AG08395 (cell line): ENCODE measurements at regions not wholly inside any gene's neighbourhood (a gene's known extent, or its start where the extent isn't known, plus 50 kb on each side); places are given as distances from the start of the nearest gene placed in this dataset.
"Not testable (repeated sequence)": the region's sequence is repeated elsewhere in the genome, so short reads cannot be mapped to it uniquely, and the experiment has no call there.

Experiments
- DNase-seq: peaks from one replicate; pipeline ENCODE4 v3.0.0; 2012; ENCODE audit warnings: mixed read lengths, low spot score

DNA sequence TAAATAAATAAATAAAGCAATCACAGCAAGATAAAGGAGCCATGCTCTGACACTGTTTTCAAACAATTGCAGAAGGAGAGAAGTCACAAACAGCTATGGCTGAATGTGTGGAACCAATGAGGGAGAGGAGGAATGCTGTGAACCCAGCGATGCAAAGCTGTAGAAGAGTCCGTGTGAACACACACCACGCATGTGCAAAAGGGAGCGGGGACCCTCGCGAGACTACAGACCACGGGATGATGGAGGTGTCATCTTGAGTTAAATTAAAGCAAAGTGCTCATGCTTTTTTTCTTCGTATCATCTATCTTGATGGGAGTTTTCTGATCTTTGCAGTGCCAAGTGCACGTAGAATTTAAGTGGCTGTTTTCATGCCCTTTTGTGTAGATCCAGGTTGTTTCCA lies 123.8 kb upstream of the CDH5 start:
- DNase-seq = no peak

- not testable (repeated sequence) for DNase-seq
These were observed 124.3 kb upstream of the CDH5 start for GRCh38 chr16:66242206-66242605.

- DNase-seq = no peak
These were observed 125.7 kb upstream of the CDH5 start for GRCh38 chr16:66240631-66241395.

DNA sequence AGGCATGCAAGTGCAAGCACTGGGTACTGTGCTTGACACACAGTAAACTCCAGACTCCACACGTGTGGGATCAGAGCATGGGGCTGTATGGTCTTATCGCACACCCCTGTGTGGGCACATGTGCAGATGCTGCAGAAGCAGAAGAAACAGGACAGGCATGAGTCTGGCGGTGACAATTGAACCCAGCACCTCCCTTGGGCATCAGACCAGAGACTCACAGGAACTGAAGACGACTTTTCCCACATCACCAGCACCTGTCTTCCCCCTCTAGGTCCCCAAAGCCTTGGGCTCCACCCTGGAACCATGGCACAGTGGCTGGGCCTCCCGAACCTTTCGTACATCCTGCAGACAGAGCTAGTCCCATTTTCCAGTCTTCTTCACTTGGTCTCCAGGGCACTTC lies 126.4 kb upstream of the CDH5 start:
- DNase-seq = no peak

GRCh38 chr16:66238696-66239095 lies 127.8 kb upstream of the CDH5 start:
- DNase-seq = no peak

DNA sequence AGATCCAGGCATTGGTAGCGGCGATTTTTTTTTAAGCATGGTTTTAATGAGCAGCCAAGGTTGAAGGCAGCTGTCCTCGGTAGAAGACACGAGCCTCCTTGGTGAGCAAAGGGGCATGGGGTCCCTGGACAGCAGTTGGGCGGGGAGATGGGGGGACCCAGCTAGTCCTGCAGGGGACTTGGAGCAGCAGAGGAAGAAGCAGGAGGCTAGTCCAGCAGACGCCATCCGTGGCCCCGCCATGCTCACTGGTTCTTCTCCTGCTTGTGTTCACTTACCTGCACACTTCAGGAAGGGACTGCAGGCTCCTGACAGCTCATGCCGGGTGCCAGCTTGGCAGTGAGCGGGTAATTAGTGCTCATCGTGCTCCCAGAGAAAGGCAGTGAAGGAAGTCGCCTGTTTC lies 130.2 kb upstream of the CDH5 start:
- DNase-seq = no peak

- DNase-seq = no peak
These were observed 134.9 kb upstream of the CDH5 start for GRCh38 chr16:66231452-66232160.

DNA sequence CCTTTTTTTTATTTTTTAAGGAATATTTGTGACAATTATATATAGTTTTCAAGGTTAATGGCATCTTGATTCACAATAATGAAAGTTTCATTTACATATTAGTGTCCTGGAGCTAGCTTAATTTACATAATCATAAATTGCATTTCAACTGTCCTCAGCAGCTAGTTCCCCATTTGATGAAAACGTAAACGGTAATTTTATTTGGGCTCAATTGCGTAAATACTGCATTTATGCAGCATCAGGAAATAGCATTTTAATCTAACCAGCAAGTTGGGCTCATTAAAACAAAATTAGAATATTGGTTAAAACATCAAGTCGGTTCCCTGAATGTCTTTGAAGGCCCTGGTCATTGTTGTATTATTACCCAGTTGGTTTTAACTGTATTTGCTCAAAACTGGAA lies 136.8 kb upstream of the CDH5 start:
- no peak for DNase-seq

DNA sequence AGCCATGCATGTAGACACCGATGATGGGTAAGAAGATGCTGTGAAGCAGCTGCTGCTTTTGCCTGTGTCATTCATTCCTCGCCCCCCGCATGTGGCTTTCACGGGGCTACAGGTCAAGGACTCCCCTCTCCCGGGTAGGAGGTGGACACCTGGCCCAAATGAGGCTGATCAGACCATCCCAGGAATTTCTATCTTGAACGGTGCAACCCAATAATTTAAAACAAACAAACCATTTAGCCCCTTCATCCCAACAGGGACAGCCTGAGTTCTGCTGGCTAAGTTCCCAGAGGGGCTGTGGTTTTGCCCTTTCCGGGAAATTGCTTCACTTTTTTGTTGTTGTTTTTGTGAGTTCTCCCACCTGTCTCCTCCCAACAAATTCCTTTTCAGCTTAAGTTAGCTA lies 137.7 kb upstream of the CDH5 start:
- DNase-seq = no peak

DNA sequence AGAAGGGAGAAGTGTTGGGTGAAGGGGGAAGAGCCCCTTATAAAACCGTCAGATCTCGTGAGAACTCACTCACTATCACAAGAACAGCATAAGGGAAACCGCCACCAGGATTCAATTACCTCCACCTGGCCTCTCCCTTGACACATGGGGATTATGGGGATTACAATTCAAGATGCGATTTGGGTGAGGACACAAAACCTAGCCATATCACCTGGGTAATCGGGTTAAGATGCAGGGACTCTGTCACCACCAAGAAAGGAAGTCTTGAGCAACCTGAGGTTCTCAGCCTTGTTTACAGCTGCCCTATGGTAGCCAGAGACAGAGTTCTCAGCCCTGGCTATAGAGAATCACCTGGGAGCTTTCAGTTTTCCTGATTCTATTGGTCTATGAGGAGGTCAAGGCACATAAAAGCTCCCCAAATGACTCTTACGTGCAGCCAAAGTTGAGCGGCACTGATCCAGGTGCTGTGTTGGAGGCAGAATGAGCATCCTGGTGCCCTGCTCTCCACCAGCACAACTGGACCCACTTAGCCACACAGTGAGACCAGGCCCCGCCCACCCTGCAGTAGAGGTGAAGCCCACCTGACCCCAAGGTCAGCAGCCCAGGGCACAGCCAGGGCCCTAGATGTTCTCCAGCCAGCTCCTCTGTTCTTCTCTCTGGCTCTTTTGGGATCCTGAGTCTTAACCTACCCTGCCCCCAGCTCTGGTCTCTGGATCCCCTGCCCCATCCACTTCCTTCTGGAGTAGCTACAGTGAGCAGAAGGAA lies 138.5 kb upstream of the CDH5 start:
- no peak for DNase-seq

GRCh38 chr16:66226762-66227161 lies 139.7 kb upstream of the CDH5 start:
- DNase-seq = no peak

GRCh38 chr16:66225696-66226095 lies 140.8 kb upstream of the CDH5 start:
- DNase-seq = no peak

GRCh38 chr16:66224626-66225025 lies 141.9 kb upstream of the CDH5 start:
- DNase-seq = no peak

GRCh38 chr16:66224186-66224585 lies 142.3 kb upstream of the CDH5 start:
- no peak for DNase-seq

GRCh38 chr16:66223176-66223780 lies 143.2 kb upstream of the CDH5 start:
- DNase-seq = peak; percentile 32

- no peak for DNase-seq
These were observed 143.7 kb upstream of the CDH5 start for GRCh38 chr16:66222756-66223155.

DNA sequence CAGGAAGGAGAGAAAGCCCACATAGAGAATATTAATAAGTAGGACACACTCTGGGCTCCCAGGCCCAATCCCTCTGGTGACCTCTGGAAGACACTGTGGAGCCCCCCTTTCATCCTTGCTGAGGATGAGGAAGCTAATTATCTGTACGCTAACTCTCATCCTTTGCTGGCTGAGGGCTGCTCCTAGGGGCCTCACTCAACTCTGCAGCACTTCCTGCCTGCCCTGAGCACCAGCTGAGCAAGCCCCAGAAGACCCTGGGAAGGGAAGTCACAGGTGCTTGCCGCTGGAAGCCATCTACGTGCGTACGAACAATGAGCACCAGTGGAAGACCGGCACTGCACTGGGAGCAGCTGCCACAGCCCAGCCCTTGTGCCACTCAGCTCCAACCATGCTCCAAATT lies 145.8 kb upstream of the CDH5 start:
- no peak for DNase-seq

DNA sequence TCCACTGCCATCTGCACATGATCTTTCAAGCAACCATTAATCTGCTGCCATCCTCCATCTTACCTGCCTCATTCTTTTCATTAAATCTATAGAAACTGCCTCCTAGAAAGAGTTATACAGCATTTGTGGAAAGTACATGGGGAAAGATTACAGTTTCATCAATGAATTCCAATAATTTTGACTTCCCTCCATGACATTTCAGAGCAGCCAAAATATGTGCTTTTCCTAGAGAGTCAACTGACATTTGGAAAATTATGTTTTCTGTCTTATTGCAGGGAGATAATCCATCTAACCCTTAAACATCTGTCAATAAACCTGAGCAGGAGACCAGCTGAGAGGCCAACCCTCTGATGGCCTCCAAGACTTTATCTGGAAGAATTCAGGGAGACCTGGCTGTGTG lies 147.0 kb upstream of the CDH5 start:
- no peak for DNase-seq

GRCh38 chr16:66212428-66212827 lies 154.1 kb upstream of the CDH5 start:
- DNase-seq = no peak

DNA sequence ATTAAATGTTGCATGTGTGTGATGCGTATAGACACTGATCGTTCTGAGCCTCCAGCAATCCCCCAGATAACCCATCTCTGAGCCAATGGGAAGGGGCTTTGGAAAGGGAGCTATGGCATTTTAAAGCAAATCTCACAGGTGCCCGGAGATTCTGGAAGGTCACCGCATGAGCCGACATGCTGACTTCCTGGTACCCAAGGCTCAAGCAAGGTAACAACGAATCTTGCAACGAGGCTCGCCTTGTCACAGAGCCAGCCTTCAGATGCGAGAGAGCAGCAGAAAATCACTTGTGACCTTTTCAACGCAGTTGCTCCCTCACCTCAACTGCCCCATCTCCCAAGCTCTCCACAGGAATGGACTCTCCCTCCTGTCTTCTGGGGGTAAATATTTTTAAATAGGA lies 154.8 kb upstream of the CDH5 start:
- DNase-seq = no peak

DNA sequence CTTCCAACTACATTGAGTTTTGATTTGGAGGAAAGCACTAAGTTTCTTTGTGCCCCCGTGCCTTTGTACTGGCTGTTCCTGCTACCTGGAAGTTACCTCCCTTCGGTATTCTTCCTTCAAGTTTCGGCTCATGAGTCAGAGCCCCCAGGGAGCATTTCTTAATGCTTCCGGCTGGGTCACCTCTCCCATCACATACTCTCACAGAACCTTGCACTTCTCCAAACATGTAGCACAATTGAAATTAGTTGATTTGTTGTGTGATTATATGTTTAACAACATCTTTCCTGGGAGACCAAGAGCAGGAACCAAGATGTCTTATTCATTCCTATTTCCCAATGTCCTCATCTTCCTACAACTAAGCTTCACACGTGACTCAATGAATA lies 158.6 kb upstream of the CDH5 start:
- no peak for DNase-seq

- peak; percentile 52 for DNase-seq
These were observed 159.2 kb upstream of the CDH5 start for GRCh38 chr16:66207139-66207882.
